DMS79 treated with DMSO at 0.1 percent for 48 hours (cell line): ENCODE measurements at regions not wholly inside any gene's neighbourhood (a gene's known extent, or its start where the extent isn't known, plus 50 kb on each side); places are given as distances from the start of the nearest gene placed in this dataset.

Experiments
- DNase-seq: peaks from one replicate; lab custom pipeline; 2025; lab: John Stamatoyannopoulos, UW

- DNase-seq: no peak
Observed at GRCh38 chr16:55169780-55170179, 154.2 kb upstream of the IRX6 start.

GRCh38 chr16:55171241-55171640, 152.8 kb upstream of the IRX6 start:
- no peak for DNase-seq

- DNase-seq: no peak
Observed at GRCh38 chr16:55175389-55175788, 148.6 kb upstream of the IRX6 start.

- DNase-seq: peak; percentile 41
Observed at GRCh38 chr16:55176901-55177300, 147.1 kb upstream of the IRX6 start.

GRCh38 chr16:55179411-55179810, 144.6 kb upstream of the IRX6 start:
- no peak for DNase-seq

- peak; percentile 90 for DNase-seq
Observed at GRCh38 chr16:55179852-55180585, 144.0 kb upstream of the IRX6 start.

- DNase-seq: no peak
Observed at GRCh38 chr16:55184052-55184451, 140.0 kb upstream of the IRX6 start.

- DNase-seq: no peak
Observed at GRCh38 chr16:55184619-55185018, 139.4 kb upstream of the IRX6 start.

GRCh38 chr16:55189224-55189623, 134.8 kb upstream of the IRX6 start:
- no peak for DNase-seq

- no peak for DNase-seq
Observed at GRCh38 chr16:55189682-55190636, 134.0 kb upstream of the IRX6 start.

GRCh38 chr16:55192734-55193133, 131.3 kb upstream of the IRX6 start:
- no peak for DNase-seq

GRCh38 chr16:55203570-55203969, 120.4 kb upstream of the IRX6 start:
- no peak for DNase-seq

GRCh38 chr16:55204069-55204468, 119.9 kb upstream of the IRX6 start:
- DNase-seq: no peak

- DNase-seq: no peak
Observed at GRCh38 chr16:55204923-55205322, 119.1 kb upstream of the IRX6 start.

GRCh38 chr16:55207693-55208428, 116.1 kb upstream of the IRX6 start:
- no peak for DNase-seq

- no peak for DNase-seq
Observed at GRCh38 chr16:55209626-55210025, 114.4 kb upstream of the IRX6 start.

- no peak for DNase-seq
Observed at GRCh38 chr16:55212791-55213190, 111.2 kb upstream of the IRX6 start.

- DNase-seq: no peak
Observed at GRCh38 chr16:55214412-55214811, 109.6 kb upstream of the IRX6 start.

- no peak for DNase-seq
Observed at GRCh38 chr16:55214974-55215494, 109.0 kb upstream of the IRX6 start.

- DNase-seq: no peak
Observed at GRCh38 chr16:55217392-55217791, 106.6 kb upstream of the IRX6 start.

- no peak for DNase-seq
Observed at GRCh38 chr16:55221836-55222235, 102.2 kb upstream of the IRX6 start.

- no peak for DNase-seq
Observed at GRCh38 chr16:55222486-55222885, 101.5 kb upstream of the IRX6 start.
